Islet precursor cell (in vitro differentiated cells): ENCODE measurements at regions not wholly inside any gene's neighbourhood (a gene's known extent, or its start where the extent isn't known, plus 50 kb on each side); places are given as distances from the start of the nearest gene placed in this dataset.
A peak's percentile ranks its signal among the peaks of the same experiment; 100 is the strongest.

Experiments
- DNase-seq: peaks from one replicate; pipeline ENCODE4 v3.0.0-alpha.2; 2018

- DNase-seq = no peak
These were observed 84.7 kb upstream of the BRINP1 start for GRCh38 chr9:119453980-119454379.

GRCh38 chr9:119453490-119453911 lies 84.3 kb upstream of the BRINP1 start:
- DNase-seq = no peak

GRCh38 chr9:119451426-119451825 lies 82.2 kb upstream of the BRINP1 start:
- no peak for DNase-seq

- DNase-seq = peak; percentile 64
These were observed 73.9 kb upstream of the BRINP1 start for GRCh38 chr9:119443179-119443578.

GRCh38 chr9:119441832-119442231 lies 72.6 kb upstream of the BRINP1 start:
- DNase-seq = no peak

- no peak for DNase-seq
These were observed 72.1 kb upstream of the BRINP1 start for GRCh38 chr9:119441338-119441737.

GRCh38 chr9:119436261-119436660 lies 67.0 kb upstream of the BRINP1 start:
- no peak for DNase-seq

GRCh38 chr9:119435076-119435475 lies 65.8 kb upstream of the BRINP1 start:
- no peak for DNase-seq

DNA sequence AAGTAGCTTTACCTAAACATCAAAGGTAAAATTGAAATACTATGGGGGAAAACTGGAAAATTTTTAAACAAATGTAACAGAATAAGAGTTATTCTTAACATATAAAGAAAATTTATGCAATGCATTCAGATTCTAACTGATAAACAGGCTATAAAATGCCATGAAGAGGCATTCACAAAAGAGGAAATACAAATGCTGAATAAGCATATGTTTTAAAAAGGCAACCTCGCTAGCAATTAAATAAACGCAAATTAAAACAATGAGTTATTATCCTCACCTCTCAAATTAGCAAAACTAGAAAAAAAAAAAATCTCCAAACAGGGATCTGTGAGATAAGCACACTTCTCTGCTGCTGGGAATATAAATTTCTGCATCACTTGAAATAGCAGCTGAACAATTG lies 63.2 kb upstream of the BRINP1 start:
- DNase-seq = no peak

DNA sequence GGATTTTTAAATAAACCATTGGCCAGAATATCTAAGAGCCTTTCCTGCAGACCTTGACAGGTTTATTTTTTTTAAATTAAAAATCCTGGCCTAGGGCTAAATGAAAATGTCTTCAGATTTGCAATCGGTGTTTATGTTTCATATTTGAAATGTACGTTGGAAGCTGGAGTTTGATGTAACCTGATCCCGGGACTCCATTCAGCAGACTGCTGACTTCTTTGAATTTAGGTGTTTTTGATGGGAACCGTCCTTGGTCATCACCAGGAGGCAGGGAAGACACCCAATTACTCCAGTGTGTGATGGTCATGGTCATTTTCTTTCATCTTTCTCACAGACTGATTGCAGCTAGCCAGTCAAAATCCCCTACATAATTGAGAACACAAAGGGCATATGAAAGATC lies 60.1 kb upstream of the BRINP1 start:
- no peak for DNase-seq

DNA sequence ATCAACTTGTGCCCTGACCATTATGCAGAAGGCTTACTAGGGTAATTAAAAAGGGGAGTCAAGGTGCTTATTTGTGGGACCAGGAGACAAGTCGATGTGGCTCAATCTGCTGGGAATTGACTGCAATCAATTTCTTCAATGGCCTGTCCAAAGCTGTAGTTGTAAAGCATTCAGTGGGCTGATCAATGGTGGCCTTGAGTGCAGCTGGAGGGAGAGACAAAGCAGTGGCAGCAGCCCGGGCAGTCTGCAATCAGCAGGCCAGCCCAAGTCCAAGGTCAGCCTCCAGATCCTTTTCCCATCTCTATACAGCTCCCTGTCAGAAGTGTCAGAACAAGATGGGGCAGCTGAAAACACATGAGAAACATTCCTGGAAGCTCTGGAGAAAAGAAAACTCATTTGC lies 51.0 kb upstream of the BRINP1 start:
- DNase-seq = no peak
